ENCODE measurements at regions not wholly inside any gene's neighbourhood (a gene's known extent, or its start where the extent isn't known, plus 50 kb on each side); places are given as distances from the start of the nearest gene placed in this dataset.

DNA sequence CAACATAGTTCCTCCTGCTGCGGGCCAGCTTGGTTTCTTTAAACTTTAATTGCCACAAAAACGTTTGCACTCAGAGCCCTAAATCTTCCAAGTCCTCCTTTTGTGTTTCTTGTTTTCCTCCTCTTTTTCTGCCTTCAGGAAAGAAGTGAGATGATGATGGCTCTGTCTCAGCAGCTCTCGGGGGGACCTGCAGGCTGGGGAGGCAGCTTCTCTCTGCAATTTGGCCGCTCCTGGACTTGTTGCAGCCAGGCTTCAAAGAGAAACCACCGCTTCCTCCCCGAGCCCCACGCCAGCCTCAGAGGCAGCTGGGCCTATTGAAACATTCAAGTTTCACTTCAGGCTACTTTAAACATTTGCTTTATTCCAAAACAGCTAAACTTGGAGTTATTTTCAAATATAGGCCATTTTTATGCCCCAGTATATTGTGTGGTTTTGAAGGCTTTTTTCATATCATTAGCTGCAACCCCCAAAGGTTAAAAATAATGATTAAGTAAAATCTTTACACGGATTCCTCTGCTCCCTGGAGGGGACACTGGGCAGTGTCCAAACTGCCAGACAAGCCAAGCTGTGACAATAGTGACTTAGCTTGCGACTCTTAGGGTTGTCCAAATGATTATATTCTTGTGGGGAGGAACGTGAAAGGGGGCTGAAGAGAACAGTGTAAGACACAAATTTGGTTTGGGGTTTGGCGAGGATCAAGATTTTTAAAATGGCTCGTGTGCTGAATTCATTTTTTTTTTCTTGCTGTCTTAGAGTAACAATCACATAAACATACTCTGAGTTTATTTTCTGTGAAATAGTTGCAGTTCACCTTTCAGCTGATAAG is 330.8 kb downstream of the DLEU7 start:
- DNase-seq: no peak

GRCh38 chr13:50513300-50513877 is 330.1 kb downstream of the DLEU7 start:
- peak; percentile 77 for DNase-seq

DNA sequence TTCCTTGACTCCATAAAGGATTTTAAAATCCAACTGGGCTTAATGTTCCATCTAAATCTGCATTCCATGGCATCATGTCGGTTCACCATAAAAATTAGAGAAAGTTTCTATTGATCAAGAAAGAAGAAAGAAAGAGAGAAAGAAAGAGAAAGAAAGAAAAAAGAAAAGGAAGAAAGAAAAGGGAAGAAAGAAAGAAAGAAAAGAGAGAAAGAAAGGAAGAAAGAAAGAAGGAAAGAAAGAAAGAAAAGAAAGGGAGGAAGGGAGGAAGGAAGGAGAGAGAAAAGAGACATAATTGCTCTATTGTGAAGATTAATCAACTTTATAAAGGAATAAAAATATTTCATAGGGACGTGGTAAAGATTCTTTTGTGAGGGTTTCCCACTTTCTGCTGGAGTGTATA is 329.2 kb downstream of the DLEU7 start:
- no peak for DNase-seq

GRCh38 chr13:50518131-50518530 is 325.4 kb downstream of the DLEU7 start:
- no peak for DNase-seq

GRCh38 chr13:50518781-50519201 is 324.7 kb downstream of the DLEU7 start:
- DNase-seq: no peak

DNA sequence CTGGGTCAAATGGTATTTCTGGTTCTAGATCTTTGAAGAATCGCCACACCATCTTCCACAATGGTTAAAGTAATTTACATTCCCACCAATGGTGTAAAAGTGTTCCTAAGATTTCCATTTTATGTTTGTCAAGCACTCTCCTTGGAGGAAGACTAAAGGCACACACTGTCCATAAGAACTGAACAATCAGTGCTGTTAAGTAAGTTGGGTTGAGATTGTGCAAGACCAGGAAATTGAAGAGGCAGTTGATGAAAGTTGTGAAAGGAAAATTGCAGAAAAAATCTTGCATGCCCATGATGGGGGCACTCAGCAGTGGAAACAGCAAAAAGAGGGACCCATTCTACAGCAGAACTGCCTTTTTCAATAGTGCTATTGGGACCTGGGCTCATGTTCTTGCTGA is 323.6 kb downstream of the DLEU7 start:
- no peak for DNase-seq

- no peak for DNase-seq
Observed at GRCh38 chr13:50521006-50521830, 322.3 kb downstream of the DLEU7 start.

DNA sequence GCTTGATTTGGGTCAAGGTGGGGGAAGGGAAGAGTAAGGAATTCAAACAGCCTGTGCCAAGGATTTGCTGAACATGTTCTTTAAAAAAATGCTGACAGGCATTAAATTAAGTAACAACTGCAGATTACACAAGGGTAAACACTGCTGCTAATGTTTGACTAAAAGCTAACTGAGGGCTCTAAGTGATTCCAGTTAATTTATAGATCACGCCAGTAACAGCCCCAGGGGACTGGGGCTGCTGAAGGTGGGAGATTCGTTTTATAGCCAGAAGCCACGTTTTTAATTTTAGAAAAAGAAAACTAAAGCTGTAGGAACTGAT is 321.7 kb downstream of the DLEU7 start:
- no peak for DNase-seq

DNA sequence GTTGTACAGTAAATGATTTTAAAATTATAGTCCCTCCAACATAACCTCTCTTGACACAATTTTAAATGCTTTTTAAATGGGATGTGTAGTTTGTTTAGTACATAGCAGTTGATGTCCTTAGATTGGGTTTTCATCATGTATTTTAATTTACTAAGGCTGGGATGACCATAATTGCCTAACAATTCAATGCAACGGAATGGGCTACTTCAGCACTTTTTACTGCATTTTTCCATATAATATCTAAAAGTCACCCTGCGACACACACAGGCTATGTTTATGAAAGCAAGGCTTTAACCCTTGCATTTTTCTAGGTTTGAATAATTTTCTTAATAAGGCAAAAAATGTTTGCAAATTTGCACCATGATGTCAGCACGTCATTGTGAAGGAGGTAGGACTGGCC is 321.0 kb downstream of the DLEU7 start:
- no peak for DNase-seq

- no peak for DNase-seq
Observed at GRCh38 chr13:50523307-50523706, 320.2 kb downstream of the DLEU7 start.

DNA sequence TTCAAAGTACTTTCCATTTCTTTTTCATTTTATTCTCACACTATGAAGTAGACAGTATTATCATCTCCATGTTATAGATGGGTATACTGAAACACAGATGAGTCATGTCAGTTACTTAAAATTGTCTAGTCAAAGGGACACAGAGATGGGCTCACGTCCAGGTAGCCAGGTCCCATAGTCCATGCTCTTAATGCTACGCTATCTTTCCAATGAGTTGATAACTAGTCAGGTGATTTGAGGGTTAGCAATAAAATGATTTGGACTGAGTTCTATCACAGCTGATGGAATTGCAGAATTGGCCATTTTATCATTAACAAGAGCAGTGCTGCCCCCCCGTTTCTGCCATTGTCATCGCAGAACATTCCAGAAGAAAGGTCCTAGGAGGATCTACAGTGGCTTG is 318.9 kb downstream of the DLEU7 start:
- no peak for DNase-seq

GRCh38 chr13:50526661-50527071 is 316.8 kb downstream of the DLEU7 start:
- DNase-seq: no peak

DNA sequence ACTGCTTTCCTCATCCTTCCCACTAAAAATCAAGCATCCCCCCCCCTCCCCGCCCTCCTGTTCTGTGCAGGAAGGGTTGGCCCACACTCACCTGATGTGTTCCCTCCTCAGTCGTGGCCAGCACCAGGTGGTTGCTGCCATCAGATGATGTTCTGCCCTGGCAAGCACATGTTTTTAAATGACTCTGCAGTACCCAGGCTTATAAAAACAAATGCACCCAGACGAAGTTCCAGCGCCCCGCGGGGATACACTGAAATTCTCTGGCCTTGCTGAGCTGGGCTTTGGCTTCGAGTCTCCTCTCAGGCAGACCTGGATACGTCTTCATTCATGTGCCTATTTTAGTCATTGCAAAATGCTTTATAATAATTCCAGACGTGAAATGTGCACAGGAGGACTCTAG is 316.3 kb downstream of the DLEU7 start:
- DNase-seq: no peak

DNA sequence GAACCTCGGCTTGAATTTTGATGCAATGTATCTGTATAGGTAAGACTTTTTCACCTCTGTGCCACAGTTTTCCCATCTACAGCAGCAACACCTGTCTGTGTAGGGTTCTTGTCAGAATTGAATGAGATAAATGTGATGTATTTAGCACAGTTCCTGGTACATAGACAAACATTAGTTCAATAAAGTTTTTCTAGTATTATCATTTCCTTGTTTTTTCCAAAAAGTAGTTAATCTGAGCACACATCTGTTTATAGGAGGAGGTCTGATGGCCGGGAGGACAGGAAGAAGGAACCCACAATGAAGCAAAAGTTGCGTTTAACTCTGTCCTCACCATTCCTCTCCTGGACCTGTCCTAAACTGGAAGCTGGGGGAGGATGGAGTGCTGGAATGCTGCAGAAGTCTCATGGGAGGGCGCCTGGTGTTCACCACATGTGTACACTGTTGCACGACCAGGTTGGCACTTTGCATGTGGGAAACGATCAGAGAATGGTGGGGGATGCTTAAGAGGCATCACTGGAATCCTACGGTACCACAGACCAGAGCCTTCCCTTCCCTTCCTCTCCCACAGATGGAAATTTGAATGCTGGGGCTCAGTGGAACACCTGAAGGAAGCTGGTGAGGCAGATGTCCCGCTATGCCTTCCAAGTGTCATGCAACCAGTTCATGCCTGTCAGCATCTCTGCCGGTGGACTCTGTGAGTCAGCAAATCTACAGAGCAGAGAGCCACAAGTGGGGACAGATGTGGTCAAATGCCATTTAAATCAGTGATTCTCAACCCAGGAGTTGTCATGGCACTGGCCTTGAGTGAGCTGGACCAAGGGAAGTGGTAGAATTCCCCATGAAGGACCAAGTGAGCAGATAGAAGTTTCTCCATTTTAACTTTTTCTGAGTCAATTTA is 315.6 kb downstream of the DLEU7 start:
- no peak for DNase-seq

- DNase-seq: peak; percentile 68
Observed at GRCh38 chr13:50529154-50529882, 314.2 kb downstream of the DLEU7 start.

- DNase-seq: no peak
Observed at GRCh38 chr13:50531917-50532899, 311.3 kb downstream of the DLEU7 start.

DNA sequence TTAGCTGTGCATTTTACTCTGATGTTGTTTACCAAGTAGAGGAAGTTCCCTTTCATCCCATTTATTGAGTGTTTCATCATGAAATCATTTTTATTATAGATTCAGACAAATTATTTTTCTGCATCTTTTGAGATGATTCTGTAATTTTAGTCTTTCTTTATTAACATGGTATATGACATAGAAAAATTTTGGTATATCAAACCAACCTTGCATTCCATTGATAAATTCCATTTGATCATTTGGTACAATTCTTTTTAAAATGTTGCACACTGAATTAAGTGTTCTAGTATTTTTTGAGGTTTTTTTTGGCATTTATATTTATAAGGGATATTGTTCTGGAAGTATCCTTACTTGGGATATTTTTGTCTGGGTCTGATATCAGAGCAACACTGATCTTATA is 308.4 kb downstream of the DLEU7 start:
- DNase-seq: no peak

DNA sequence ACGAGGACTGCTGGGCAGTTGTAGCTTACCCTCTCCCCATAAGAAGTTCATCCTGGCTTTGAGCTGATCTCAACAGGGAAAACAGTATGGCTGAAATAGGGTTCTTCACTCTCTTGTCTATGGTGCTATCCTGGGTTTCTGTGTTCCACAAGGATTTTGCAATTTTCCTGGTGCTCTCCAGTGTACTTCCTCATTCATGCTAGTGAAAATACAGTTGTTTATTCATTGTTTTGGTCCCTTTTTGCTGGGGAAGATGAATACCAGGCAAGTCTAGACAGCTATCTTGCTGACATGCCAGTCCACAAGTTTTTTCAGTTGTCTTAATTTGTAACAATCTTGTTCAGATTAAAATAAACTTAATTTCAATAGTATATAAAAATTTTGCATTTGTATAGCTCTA is 306.5 kb downstream of the DLEU7 start:
- no peak for DNase-seq

DNA sequence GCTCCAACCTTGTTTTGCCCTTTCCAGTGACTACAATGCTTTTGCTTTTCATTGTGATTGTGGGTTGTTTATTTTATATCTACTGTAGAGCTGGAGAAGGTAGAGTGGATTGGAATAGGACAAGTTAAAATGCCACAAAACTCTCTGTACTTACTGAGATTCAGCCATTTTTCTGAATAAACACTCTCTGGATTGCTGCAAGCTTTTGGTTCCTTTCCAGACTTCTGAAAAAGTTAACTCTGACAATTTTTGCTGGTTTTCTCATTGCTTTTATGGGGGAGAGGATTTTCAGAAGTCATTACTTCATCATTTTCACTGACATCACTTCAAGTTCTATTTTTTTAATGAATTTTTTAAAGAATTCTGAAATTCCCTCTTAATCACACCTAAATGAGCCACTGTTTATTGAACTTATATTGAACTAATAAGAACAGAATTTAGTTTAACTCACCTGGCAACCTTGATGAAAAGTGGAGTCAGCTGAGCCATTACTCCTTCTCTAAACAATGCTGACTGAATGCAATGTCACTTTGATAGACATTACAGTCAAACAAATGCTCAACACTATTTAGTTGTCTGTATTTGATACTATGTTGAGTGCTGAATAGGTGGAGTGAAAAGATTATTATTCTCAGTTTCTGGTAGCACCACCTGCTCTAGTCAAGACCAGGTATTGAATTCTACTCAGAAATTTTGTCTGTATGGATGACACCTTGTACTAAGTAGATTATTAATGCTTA is 303.5 kb downstream of the DLEU7 start:
- DNase-seq: no peak

- DNase-seq: no peak
Observed at GRCh38 chr13:50543141-50543540, 300.4 kb downstream of the DLEU7 start.

Measured in NCI-H1105 treated with DMSO at 0.1 percent for 48 hours (cell line).